NCI-H2196 (cell line): ENCODE measurements at regions not wholly inside any gene's neighbourhood (a gene's known extent, or its start where the extent isn't known, plus 50 kb on each side); places are given as distances from the start of the nearest gene placed in this dataset.

Experiments used
- DNase-seq: peaks from one replicate; lab custom pipeline; 2025; ENCODE audit not compliant: unreplicated experiment; lab: John Stamatoyannopoulos, UW

DNA sequence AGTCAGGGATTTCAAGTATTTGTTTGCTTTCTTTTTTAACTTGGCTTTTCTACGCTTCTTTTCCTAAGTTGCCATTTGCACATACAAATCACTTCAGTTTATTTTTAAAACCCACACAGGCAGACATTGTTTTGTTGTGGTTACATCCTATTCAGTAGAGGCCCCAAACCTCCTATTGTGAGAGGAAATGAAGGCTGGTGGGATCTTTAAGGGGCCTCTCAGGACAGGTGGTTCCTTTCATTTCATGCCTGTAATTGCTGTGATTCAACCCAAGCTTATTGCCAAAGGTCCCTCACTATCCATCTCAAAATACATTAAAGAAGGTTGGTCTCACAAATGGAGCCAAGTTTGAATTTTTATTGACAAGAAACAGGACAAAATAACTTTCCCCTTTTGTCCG is 257.1 kb downstream of the ADAMTS20 start:
- no peak for DNase-seq

- DNase-seq = no peak
Observed at GRCh38 chr12:43294147-43294546, 257.9 kb downstream of the ADAMTS20 start.

DNA sequence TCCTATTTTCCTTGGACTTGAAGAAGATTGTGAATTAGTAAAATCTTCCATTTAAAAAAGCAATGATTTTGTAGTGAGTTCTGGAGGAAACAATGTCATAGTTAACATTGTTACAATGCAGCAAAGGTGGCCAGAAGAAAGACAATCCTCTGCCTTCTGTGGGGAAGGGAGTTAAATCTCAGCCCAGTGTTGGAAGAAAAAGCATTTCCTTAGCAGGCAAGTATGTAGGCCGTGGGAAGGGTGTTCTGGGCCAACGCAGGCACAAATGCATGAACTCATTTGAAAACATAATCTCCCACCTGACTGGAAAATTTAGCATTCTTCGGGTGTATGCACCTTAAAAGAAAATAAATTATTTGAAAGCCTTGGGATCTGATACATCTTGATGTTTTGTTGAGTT is 258.6 kb downstream of the ADAMTS20 start:
- DNase-seq = no peak

DNA sequence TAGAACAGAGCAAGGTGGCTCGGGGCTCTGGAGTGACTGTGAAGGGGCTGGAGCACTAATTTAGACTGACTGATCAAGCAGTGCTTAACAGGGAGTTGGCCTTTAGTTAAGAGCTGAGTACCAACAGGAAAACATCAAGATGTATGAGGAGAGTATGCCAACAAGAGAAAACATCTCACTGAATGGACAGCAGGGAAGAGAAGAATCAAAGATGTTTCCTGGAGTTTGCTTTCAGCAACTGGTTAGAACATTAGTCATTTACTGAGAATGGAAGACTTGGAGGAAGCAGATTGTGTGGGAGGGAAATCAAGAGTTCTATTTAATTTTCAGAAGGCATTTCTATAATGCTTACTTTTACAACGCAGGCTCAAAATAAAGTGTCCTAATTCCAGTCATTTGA is 259.3 kb downstream of the ADAMTS20 start:
- no peak for DNase-seq

- no peak for DNase-seq
Observed at GRCh38 chr12:43291516-43291915, 260.5 kb downstream of the ADAMTS20 start.

- DNase-seq = no peak
Observed at GRCh38 chr12:43290836-43291235, 261.2 kb downstream of the ADAMTS20 start.

- no peak for DNase-seq
Observed at GRCh38 chr12:43289426-43289801, 262.6 kb downstream of the ADAMTS20 start.

GRCh38 chr12:43288671-43289425 is 263.2 kb downstream of the ADAMTS20 start:
- no peak for DNase-seq

DNA sequence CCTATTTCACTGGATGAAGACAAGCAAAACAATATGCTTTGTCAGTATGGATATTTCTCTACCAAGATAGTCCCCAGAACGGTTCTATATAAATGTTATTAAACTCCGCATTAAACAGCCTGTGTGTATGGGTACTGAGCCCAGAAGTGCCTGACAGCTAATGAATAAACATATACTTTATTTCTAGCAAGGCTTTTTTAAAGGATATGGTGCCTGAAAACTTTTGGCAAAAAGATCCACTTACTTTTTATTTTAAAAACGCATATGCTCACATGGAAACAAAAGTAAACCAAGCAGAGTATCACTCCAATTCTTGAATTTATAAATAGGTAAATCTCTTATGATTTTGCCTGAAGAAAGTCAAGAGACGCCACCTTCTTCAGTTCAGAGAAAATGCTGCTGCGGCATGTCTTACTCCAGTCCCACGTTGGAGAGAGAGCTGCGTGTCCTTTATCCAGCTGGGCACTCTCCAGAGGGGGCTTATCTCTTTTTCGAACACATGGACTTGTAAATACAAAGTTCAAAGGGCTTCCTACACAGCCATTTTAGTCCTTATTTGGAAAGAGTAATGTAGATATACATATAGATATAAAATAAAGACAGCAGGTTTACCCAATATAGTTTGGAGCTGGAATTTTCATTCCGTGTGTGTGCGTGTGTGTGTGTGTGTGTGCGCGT is 264.2 kb downstream of the ADAMTS20 start:
- DNase-seq = no peak

DNA sequence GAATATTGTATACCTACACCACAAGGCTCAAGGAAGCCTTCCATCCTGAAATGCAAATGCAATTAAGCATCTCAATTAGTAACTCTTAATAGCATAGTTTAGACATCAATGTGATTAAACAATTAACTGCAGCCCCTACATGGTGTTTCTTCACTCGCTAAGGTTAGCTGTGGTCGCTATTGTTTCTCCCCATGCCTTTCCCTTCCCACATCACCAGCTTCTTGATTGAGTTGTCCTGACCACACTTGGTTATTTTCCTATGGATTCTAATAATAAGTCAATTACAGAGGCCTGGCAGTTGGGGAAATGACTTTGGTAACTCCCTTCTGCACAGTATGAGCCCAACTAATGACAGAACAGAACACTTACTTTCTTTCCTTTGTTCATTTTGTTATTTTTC is 265.0 kb downstream of the ADAMTS20 start:
- DNase-seq = no peak

- DNase-seq = no peak
Observed at GRCh38 chr12:43285159-43285598, 266.8 kb downstream of the ADAMTS20 start.

DNA sequence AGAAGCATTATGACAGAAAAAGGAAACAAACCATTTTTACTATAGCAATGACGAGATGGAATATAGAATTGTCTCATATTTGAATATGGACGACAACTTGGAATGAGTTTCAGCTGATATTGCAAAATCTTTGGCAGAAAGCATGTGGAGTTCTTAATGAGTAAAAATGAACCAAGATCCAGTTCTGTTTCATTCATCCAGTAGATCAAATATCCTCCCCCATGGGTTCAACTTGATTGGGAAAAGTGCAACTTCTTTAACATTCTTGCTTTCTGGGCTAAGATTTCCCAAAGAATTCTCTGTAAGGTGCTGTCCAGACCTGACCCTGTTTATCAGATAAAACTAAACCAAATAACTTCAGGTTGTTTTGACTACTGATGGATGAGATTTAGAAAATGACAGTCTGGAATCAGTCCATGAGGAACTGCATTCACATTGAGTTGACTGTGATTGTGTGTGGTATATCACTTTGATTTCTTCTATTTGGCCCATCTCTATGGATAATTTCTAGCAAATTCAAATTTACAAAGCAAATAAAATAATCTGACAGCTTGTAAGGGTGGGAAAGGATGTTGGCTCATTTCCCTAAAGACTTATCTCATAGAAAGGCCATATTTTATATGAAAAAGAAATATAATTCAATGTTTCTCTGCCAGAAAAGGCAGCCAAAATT is 267.4 kb downstream of the ADAMTS20 start:
- no peak for DNase-seq

DNA sequence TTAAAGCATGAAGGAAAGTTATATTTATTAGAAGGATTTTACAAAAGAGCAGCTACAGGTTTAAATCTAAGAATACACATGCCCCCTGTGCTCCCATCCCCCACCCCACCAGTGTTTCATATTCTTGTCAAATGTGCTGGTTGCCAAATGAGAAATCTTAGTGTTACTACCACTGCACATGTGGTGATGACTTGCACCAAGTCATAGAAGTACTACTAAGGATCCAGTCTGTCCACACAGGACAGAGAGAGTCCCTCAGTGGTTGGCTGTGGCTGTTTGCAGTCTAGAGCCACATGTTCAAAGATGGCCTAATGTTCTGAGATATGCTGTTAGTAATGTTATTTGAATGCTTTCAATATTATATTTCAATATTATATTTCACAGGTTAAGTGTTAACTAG is 268.8 kb downstream of the ADAMTS20 start:
- DNase-seq = no peak

DNA sequence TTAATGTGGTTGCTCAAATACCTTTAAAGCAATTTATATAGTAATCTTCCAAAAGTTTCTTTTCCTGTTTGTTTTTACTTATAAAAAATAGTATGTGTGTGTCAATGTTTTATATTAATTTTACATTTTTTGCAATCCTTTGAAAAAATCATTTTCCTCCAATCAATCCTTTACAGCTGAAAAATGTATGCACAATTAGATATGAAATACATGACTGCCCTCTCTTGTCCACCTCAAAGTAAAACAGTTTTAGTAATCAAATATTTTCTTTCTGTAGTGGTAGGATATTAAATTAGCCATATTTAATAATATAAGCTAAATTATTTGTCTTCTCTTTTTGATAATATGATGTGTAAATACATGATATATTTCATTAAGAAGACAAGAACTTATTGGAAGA is 269.9 kb downstream of the ADAMTS20 start:
- no peak for DNase-seq

- DNase-seq = no peak
Observed at GRCh38 chr12:43281563-43281962, 270.4 kb downstream of the ADAMTS20 start.

DNA sequence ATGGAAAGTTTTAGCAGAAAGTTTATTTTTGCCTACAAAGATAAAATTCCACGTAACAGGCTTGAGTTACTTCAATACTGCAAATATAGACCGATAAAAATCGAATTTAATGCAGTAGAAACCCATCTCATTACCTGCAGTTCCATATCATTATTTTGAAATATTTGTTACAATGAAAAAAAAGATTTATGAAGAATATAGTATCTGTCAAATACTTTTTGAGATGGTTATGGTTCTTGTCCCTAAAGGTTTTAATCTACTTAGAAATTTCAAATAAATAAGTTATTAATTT is 273.5 kb downstream of the ADAMTS20 start:
- DNase-seq = no peak

GRCh38 chr12:43277651-43278540 is 274.1 kb downstream of the ADAMTS20 start:
- no peak for DNase-seq

DNA sequence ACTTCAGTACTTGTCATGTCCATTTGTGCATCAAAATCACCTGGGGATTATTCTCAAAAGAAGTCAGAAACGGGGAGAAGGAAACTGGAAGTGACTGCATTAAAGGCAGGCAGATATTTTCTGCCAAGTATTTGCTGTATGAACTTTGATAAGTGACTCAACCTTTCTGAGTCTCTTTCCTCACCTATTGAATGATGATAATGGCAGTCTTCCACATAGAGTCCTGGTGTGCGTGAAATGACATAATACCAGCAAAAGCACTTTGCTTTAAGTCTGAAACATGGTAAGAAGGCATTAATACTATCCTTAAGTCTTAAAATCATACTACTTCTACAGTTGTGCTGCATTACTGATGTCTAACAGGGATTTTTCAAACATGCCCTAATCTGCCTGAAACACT is 278.5 kb downstream of the ADAMTS20 start:
- DNase-seq = no peak

DNA sequence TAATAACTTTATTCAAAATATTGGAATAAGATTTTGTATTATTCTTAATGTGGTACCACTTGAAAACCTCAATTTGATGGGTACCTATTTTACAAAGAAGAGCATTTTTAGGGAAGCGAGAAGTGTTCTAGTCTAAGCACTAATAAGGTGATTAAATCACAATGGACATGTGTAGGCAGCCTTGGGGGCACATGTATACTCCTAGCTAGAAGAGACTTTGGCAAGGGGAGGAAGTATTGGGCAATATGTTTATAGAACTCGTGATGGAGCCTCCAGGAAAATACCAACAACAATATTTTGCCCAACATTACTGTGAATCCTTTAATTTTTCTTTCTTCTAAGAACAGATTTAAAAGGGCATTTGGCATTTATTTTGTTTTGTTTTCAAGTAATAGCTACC is 280.3 kb downstream of the ADAMTS20 start:
- no peak for DNase-seq

DNA sequence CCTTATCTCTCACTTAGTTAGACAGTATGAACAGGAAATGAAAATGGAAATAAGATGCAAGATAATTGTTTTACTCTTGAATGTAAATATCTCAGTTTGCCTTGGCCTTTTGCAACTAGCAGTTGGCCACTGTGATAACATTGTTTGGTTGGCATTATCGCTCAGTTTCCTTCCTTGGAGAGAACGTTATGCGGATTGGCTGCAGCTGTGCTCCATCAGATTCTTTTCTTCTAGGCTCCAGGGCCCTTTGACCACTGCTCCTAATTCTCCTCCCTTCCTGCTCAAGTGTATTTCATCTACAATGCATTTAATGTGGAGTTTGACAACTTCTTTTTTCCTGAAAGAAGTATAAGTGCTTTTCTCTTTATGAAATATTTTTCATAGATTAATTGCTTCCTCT is 284.2 kb downstream of the ADAMTS20 start:
- no peak for DNase-seq

DNA sequence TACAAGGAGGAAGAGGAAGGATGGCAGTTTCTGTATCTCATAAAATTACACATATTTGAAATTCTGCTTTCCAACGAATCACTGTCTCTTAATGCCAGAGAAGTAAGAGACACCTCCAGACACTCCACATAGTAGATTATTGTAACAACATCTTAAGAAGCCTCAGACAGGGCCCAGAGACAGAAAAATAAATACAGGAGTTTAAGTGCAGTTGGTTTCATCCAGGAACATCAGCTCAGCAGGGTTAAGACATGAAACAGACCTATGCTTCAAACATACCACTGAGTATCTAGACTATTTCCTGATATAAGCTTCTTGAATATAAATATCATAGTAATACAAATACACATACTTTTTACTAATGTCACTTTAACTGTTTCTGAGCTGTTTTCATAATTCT is 290.3 kb downstream of the ADAMTS20 start:
- no peak for DNase-seq
